Body of pancreas (tissue), 4 donors: ENCODE measurements at regions not wholly inside any gene's neighbourhood (a gene's known extent, or its start where the extent isn't known, plus 50 kb on each side); places are given as distances from the start of the nearest gene placed in this dataset.

Experiments used
- ATAC-seq: fragments of 150-250 bp; one replicate; pipeline ENCODE4 v1.9.1; 2016
- DNase-seq, 4 donors: peaks; one replicate each; pipeline ENCODE4 v3.0.0-alpha.2; 2019
- H3K27ac ChIP-seq, 4 donors: fragments of 200-600 bp; sonication (generic); 1 replicate in 3 of 4; 2 replicates in 1 of 4; pipeline versions ENCODE4 v1.5.1 to v1.6.1; 2016 to 2019; ENCODE audit warnings: mild to moderate bottlenecking in 1 of 4, mixed read lengths in 1 of 4, moderate library complexity in 1 of 4
- H3K27me3 ChIP-seq, 2 donors: fragments of 200-600 bp; sonication (generic); one replicate each; pipeline ENCODE4 v1.6.0; 2016; ENCODE audit warnings: mild to moderate bottlenecking in 1 of 2
- H3K36me3 ChIP-seq, 2 donors: fragments of 200-600 bp; sonication (generic); replicated peaks in 1 of 2; 2 replicates each; pipeline ENCODE4 v1.5.1; 2016; ENCODE audit warnings: low read depth in 2 of 2; ENCODE audit not compliant: insufficient read depth in 1 of 2
- H3K4me1 ChIP-seq: fragments of 200-600 bp; sonication (generic); one replicate; pipeline ENCODE4 v1.6.0; 2016
- H3K4me3 ChIP-seq, 2 donors: fragments of 200-600 bp; sonication (generic); 1 replicate in 1 of 2; 2 replicates in 1 of 2; pipeline ENCODE4 v1.5.1; 2016 to 2019
- H3K9me3 ChIP-seq, 3 donors: fragments of 200-600 bp; sonication (generic); 1 replicate in 2 of 3; 2 replicates in 1 of 3; pipeline ENCODE4 v1.5.1; 2016
- POLR2A ChIP-seq, 3 donors: fragments of 450-650 bp; IDR thresholded peaks; one replicate each; pipeline ENCODE4 v1.6.1; 2016; ENCODE audit warnings: antibody characterized with exemption in 3 of 3, mild to moderate bottlenecking in 2 of 3
- WGBS, 2 donors: methylation state at CpG; one replicate each; pipeline ENCODE4 v1.1.5; 2017; 5-methylcytosine and 5-hydroxymethylcytosine counted together
- intact Hi-C: fragments of 100-400 bp; cut with DNase I; formaldehyde crosslinking; loops from one replicate; pipeline ENCODE4 v1.15.1; 2023
- TF ChIP-seq, protein P1 (sequence below), 7 experiments: fragments of 450-650 bp in 4 of 7; fragments of 200-600 bp in 3 of 7; sonication (generic) in 3 of 7; IDR thresholded peaks; one replicate each; pipeline ENCODE4 v1.5.1; 2016 to 2019; ENCODE audit warnings: antibody characterized with exemption in 7 of 7

DNA sequence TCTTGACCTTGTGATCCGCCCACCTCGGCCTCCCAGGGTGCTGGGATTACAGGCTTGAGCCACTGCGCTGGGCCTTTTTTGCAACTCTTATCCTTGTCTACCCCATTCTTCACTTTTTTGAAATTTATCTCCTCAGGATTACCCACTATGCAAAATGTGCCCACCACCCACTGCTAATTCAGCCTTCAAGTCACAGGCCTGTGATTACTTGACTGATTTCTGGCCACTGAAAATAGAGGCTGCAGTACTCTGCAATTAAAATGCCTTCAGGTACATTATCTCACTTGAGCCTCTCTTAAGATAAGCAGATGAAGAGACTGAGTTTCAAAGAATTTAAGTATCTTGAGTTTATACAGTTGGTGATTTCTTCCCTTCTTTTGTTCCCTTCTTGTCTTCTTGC, 112.4 kb upstream of the SPATA31D4 start:
- no peaks in the 10 kb centered on the region for H3K36me3 ChIP-seq
- 95 to 98% methylated on average over 3 of the region's 3 CpGs for WGBS, 2 donors
- no peak overlapping the region for H3K27ac ChIP-seq
- no peak for ATAC-seq
- no peak overlapping the region for H3K4me3 ChIP-seq
- no peak for DNase-seq
- TF ChIP-seq POLR2A (IDR thresholded peaks at IDR 0.05), result no peak
- TF ChIP-seq, protein P1, sequence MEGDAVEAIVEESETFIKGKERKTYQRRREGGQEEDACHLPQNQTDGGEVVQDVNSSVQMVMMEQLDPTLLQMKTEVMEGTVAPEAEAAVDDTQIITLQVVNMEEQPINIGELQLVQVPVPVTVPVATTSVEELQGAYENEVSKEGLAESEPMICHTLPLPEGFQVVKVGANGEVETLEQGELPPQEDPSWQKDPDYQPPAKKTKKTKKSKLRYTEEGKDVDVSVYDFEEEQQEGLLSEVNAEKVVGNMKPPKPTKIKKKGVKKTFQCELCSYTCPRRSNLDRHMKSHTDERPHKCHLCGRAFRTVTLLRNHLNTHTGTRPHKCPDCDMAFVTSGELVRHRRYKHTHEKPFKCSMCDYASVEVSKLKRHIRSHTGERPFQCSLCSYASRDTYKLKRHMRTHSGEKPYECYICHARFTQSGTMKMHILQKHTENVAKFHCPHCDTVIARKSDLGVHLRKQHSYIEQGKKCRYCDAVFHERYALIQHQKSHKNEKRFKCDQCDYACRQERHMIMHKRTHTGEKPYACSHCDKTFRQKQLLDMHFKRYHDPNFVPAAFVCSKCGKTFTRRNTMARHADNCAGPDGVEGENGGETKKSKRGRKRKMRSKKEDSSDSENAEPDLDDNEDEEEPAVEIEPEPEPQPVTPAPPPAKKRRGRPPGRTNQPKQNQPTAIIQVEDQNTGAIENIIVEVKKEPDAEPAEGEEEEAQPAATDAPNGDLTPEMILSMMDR (IDR thresholded peaks at IDR 0.05), result no peak
- no peaks in the 10 kb centered on the region for H3K27me3 ChIP-seq
- intact Hi-C loops, result no loop called here
- H3K9me3 ChIP-seq, result no peaks in the 10 kb centered on the region
- H3K4me1 ChIP-seq, result peaks cover 17% of the 10 kb centered on the region

DNA sequence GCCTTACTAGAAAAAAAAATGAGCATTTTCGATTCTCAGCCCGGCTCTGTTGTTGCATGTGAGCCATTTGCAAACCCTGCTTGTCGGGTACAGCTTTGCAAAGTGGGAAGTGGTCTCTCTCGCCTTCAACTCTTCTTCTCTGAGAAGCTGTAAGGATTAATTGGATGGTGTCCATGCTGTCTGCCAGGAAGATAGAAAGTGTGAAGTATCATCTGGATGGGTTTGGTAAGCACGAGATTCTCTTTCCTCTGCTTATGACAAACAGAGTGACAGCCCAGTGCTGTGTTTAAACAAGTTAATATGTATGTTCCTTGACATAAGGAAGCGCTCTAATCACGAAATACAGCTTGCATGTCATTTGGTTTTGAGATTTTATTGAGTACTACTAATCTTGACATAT, 109.1 kb upstream of the SPATA31D4 start:
- DNase-seq, result no peak
- H3K36me3 ChIP-seq, result no peaks in the 10 kb centered on the region
- no peak for ATAC-seq
- peaks cover 11% of the 10 kb centered on the region for H3K4me1 ChIP-seq
- no peak overlapping the region for H3K4me3 ChIP-seq
- no peak overlapping the region for H3K27ac ChIP-seq
- TF ChIP-seq, protein P1 (IDR thresholded peaks at IDR 0.05), result no peak
- no peak for TF ChIP-seq POLR2A (IDR thresholded peaks at IDR 0.05)
- no peaks in the 10 kb centered on the region for H3K27me3 ChIP-seq
- intact Hi-C loops, result no loop called here
- 75 to 80% methylated on average over 7 of the region's 7 CpGs for WGBS, 2 donors
- H3K9me3 ChIP-seq, result no peaks in the 10 kb centered on the region

DNA sequence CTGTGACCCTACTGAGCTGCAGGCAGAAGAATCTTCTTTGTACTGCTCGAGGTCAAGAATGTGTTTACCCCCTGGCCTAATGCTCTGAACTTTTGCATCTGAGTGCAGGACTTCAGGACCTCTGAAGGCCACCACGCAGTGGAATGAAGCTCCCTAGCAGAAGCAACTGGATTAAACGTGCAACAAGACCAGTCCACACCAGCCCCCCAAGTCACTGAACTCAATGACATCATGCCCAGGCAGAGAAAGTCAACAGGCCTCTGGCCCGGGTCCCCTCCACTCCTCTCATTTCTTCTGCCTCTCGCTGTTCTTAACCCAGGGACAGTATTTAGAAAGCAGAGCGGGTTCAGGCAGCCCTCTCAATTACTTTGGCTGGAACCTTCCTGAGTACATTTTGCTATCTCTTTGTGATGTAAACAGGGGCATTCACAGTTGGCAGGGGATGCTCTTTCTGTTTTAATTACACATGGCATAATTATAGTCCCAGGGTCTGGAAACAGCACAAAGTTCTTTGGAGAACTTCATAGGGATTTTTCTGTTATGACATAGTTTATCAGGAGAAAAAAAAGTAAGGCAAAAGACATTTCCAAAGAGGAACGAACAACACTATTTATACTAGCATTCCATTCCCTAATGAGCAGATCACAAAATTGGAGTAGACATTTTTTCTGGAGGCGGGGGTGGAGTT, 108.2 kb upstream of the SPATA31D4 start:
- intact Hi-C loops, result no loop called here
- ATAC-seq (peak; percentile 27), DNase-seq (peak in 1 of 4 donors; percentile 16)
- Histone ChIP-seq H3K4me1 (peaks cover 3% of the 10 kb centered on the region), H3K27me3 (no peaks in the 10 kb centered on the region), H3K27ac (no peak overlapping the region), H3K9me3 (no peaks in the 10 kb centered on the region), H3K4me3 (no peak overlapping the region), H3K36me3 (no peaks in the 10 kb centered on the region)
- TF ChIP-seq, protein P1 (IDR thresholded peaks at IDR 0.05), result no peak
- TF ChIP-seq POLR2A (IDR thresholded peaks at IDR 0.05), result no peak
- WGBS, 2 donors, result 60% methylated on average over 7 to 8 of the region's 8 CpGs

DNA sequence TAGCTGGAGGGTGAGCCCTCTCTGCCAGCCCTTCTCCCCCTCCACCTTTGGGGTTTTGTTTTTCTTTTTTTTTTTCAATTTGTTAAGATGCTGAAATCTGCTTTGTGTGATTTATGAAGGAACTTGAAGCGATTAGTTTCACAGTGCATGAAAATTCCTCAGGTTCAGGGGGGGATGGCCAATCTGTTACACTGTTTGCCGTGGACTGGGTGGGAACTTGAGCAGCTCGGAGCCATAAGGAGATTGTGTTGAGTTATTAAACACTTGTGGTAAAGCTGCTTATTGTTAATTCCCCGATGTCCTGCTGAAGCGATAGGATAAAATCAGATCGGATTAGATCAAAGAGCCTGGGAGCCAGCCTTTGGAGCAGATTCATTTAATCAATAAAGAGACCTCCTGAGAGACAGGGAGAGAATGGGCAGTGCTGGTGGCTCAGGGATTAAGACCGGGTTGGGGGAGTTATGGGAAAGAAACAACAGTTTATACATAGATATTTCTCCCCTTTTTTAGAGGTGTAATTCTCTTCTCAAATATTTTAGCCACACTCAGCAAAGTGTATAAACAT, 105.8 kb upstream of the SPATA31D4 start:
- no peak for DNase-seq

More for the DNA sequence above, 105.8 kb upstream of the SPATA31D4 start:
- WGBS, 2 donors, result 50 to 55% methylated on average over 7 of the region's 7 CpGs
- ATAC-seq, result no peak
- Histone ChIP-seq H3K9me3 (no peaks in the 10 kb centered on the region), H3K27me3 (no peaks in the 10 kb centered on the region), H3K4me1 (no peaks in the 10 kb centered on the region), H3K27ac (no peak overlapping the region), H3K36me3 (no peaks in the 10 kb centered on the region), H3K4me3 (no peak overlapping the region)
- TF ChIP-seq, protein P1 (IDR thresholded peaks at IDR 0.05), result no peak
- no peak for TF ChIP-seq POLR2A (IDR thresholded peaks at IDR 0.05)
- intact Hi-C loops, result no loop called here
